GM10266 (cell line): ENCODE measurements at regions not wholly inside any gene's neighbourhood (a gene's known extent, or its start where the extent isn't known, plus 50 kb on each side); places are given as distances from the start of the nearest gene placed in this dataset.

ENCODE experiments used
- DNase-seq: peaks from one replicate; pipeline ENCODE4 v3.0.0; 2012; ENCODE audit errors: extremely low spot score
- CTCF ChIP-seq: IDR thresholded peaks from 2 replicates; pipeline ENCODE4 v1.5.1; 2012; ENCODE audit warnings: mild to moderate bottlenecking, low read depth; ENCODE audit not compliant: control insufficient read depth, insufficient read depth; ENCODE audit errors: missing control alignments

GRCh38 chr22:49034836-49035817 is 792.5 kb downstream of the BRD1 start:
- TF ChIP-seq CTCF, result no peak
- no peak for DNase-seq

DNA sequence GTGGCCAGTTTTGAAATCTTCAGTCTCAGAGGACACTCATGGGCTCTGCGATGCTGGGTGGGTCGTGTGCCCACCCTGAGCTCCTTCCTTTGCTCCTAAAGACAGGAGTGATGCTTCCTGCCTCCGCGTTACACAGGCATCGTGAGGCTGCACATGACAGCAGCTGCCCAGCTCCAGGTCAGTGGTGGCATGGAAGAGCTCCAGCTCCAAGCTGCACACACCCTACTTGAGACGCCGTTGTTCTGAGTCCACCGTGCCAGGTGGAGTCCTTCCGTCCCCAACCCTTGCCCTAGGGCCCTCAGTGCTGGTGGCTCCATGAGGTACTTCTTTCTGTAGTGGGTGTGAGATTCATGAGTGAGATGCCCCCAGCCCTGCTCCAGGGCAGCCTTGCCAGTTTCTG is 794.1 kb downstream of the BRD1 start:
- no peak for DNase-seq
- no peak for TF ChIP-seq CTCF

DNA sequence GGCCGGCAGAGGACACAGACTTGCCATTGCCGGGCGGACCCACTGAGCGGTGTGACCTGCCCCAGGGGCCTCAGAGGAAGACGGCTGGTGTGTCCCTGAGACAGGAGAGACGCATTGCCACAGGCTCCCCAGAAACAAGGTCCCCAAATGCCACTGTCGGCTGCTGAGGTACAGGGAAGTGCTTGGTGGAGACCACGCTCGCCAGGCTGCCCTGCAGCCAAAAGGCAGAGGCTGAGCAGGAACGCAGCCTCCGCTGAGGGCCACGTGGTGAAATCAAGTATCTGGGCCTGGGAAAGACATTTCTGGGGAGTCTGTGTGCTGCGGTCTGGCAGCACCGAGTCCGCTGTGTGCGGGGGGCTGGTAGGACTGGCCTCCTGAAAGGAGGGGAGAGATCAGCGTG is 794.9 kb downstream of the BRD1 start:
- no peak for DNase-seq
- no peak for TF ChIP-seq CTCF

- no peak for TF ChIP-seq CTCF
- DNase-seq, result no peak
Observed at GRCh38 chr22:49031746-49032330, 795.8 kb downstream of the BRD1 start.

DNA sequence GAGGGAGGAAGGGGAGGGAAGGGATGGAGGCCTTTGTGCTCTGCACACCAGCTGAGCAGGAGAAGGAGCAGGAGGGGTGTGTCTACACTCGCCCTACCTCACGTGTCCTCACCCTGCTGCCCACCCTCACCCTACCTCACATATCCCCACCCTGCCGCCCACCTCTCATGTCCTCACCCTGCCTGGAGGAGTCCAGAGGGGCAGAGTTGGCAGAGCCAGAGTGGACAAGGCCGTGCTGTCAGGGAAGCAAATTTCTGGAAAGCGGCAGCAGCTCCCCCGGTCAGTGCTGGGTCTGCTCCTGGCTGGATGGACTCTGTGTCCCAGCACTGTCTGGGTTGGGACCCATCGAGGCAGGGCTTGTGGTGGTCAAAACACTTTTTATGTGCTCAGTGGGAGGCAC is 799.6 kb downstream of the BRD1 start:
- no peak for TF ChIP-seq CTCF
- DNase-seq, result no peak

DNA sequence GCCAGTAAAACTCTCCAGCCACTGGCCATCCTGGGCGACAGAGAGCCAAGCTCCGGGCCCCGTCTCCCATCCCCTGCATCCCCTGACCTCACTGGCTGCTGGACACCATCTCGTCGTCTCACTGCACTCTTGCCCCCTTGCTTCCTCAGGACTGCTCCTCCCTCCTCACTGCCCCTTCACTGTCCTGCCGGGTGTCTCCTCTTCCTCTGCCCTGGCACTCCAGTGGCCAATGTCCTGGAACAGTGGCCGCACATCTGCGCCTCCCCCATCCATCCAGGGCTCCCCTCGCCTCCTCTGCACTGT is 800.4 kb downstream of the BRD1 start:
- no peak for DNase-seq
- no peak for TF ChIP-seq CTCF

- no peak for DNase-seq
- TF ChIP-seq CTCF, result no peak
Observed at GRCh38 chr22:49026494-49027367, 800.9 kb downstream of the BRD1 start.
